CD4-positive, alpha-beta T cell treated with Interleukin-2 at 100 ng/mL for 4 hours (primary cell): ENCODE measurements at regions not wholly inside any gene's neighbourhood (a gene's known extent, or its start where the extent isn't known, plus 50 kb on each side); places are given as distances from the start of the nearest gene placed in this dataset.
"Not testable (repeated sequence)": the region's sequence is repeated elsewhere in the genome, so short reads cannot be mapped to it uniquely, and the experiment has no call there.

Source experiments
- DNase-seq: peaks from one replicate; pipeline ENCODE4 v3.0.0-alpha.2; 2020; ENCODE audit warnings: low spot score

DNA sequence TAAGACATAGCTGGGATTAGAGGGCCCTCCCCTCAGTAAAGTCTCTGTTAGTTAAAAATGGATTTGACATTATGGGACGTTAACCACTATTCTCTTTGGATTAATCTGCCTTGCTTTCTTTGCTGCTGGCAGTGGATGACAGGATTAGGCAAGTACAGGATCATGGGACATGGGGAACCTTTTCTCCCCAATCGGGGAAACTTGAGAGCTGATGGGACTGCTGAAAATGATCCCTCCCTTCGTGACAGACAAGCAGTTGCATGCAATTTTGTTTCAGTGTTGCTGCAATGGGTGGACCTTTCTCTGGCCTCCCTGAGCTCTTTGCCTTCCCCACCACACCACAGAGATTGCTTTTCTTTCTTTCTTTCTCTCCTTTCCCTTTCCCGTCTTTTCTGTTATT lies 120.2 kb upstream of the BANK1 start:
- DNase-seq = no peak

DNA sequence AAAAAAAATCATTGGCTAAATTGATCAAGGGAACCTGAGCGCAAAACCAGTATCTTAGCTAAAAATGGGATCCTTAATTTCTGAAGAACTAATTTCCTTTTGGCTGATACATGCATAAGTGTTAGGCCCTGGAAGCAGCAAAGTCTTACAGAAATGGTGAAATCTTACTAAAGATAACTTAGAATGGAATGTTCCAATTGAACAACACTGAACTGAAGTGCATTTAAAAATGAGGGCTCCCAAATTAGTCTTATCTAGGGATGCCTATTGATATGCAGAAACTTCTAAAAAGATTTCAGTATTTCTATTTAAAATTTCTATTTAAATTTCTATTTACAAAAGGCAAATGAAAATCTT lies 120.7 kb upstream of the BANK1 start:
- DNase-seq = no peak

DNA sequence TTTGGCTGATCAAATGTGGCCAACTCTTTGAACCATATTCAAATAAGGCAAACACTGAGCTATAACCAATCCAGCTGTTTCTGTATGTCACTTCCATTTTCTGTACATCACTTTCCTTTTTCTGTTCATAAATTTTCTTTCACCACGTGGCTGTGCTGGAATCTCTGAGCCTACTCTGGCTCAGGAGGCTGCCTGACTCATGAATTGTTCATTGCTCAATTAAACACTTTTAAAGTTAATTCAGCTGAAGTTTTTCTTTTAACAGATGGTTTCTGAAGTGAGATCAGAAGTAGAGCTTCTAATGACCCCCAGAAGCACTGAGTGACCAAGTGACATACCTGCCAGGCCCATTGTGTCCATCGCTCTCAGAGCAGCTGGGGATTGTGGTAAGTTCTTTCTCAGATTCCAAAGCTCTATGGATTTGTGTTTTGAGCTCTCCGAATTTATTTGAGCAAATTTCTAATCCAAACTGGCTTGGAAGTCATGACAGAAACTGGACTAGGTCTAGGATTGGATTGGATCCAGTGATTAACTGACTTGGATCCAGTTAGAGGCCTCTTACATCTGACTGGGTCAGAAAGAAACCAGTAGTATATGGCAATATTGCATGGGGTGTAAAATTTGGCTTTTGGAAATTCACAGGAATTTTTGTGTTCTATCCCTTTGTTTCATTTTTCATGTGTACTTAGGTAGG lies 121.2 kb upstream of the BANK1 start:
- DNase-seq = no peak

DNA sequence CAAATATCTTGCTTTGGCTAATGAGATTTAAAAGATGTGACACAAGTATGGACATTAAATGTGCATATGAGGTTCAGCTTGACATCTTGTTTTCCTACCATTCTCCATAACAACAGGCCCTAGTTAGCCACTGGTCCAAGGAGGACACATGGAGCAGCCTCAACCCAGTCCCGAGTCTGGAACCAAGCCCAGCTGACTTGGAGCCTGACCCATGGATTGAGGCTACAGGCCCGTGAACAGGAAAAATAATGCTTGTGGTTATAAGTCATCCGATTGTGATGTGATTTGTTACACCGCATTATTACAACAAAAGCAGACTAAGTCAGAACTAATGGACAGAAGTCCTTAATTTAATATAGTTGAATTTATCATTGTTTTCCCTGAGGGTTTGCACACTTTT lies 123.2 kb upstream of the BANK1 start:
- no peak for DNase-seq

DNA sequence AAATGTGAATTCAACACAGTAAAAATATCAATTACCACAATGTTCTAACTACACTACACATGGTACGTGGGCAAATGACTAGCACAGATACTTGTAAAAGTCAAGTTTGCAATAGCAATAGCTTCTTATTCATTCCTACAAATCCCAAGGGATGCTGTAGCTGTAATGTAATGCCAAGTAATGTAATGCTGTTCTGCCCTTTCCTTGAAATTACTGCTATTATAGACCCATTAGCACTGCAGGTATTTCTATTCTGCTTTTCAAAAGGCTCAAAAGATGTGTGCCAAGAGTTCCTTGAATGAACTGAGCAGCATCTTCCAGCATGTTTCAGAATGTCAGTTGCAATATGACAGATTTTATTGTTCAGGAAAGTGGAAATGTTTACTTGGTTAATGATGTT lies 129.9 kb upstream of the BANK1 start:
- no peak for DNase-seq

DNA sequence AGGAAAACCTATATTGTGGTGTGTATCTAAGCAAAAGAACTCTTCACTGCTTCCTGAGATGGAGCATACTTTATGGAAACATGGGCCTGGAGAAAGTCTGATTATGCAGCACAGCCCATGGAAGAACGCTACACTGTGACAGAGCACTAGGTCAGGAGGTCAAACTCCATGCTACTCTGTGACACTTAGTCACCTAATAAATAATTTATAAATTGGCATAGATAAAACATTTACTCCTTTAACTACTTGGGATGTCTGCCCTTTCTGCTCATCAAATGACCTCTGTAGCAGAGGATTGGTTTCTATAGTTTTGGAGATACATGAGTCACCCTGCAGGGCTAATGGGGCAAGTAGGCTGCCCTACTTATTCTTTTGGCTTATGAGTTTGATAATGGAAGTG lies 134.7 kb upstream of the BANK1 start:
- DNase-seq = no peak

DNA sequence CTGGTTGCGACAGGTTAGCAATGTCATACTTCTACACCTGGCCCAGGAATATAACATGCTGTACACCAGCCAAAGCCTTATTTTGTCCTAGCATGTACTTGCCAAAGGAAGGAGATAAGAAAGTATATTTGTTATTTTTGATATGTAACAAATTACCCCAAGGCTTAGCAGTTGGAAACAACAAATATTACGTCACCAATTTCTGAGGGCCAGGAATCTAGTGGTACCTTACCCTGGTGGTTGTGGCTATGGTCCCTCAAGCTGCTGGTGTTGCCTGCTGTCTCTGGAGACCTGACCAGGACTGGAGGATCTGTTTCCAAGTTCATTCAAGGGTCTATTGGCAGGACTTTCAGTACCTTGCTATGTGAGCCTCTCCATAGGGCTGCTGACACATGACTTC lies 135.5 kb upstream of the BANK1 start:
- DNase-seq = no peak

DNA sequence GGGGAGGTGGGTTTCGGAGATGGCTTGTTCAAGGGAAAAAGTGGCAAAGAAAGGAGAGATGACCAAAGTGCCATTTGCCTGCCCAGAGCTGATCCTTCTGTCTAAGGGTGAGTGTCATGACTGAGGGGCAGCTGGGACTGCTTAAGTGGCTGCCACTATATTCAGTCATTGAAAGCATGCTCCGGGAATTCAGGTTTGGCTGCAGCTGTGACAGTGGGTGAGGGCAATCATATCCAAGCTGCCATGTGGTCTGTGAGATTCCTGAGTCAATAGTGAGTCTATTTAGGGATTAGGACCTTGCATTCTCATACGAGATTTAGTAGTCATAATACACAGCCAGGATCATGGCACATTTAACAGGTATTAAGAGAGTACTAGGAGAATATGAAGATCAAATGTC lies 138.8 kb upstream of the BANK1 start:
- no peak for DNase-seq

DNA sequence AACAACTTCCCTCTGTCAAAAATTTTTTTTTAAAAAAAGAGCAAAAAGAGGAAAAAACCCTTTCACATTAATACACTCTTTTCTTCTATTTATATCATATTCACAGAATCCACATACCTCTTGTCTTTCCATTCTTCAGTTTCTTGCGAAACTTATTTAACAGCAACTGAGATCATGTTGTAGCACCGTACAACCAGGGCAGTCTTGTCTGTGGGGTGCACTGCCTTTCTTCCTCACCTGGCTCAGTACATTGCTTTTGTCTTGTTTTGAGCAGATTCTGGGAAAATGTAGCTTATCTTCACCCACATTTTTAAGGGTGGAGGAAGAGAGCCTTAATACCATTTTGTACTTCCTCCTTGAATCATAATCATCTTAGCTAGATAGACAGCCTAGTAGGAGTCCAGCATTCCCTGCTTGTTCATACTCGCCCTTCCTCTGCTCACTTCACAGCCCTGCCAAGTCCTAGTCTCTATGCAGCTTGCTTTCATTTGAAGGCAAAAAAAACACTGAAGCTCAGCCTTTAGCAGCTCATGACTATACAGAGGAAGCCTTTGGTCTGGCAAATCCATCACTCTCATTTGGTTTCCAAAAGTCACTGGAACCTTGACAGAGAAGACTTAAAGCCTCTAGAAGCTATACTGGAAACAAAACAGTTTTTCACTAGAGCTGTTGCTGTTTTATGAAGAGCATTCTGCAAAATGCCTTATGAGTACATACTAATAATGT lies 140.6 kb upstream of the BANK1 start:
- no peak for DNase-seq

DNA sequence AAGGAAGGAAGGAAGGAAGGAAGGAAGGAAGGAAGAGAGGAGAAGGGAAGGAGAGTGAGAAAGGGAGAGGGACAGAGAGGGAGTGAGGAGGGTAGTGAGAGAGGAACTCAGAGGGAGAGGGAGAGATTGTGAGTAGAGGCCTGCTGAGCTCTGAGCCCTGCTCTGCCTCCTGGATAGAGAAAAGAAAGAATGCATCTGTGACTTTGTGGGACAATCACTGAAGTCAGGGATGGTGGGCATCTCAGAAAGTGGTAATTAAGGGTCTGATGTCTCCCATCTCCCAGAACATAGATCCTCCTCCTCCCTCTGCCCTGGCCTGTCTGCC lies 142.9 kb upstream of the BANK1 start:
- DNase-seq = no peak

DNA sequence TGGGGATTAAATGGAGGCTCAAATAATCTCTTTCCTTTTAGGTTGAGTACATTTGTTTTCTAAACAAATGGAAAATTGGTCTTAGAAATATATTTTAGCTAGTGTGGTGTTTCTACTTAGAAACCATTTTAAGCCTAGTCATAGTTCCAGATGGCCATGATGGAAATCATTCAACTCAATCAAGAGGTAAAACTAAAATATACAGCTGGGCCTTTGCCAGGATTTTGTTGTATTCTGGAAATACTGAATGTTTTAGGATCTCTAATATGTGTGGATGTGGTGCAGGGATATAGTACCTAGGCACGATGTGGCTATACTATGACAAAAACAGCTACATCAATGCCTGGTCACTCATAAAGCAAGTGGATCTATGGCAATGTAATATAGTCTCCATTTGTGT lies 146.0 kb upstream of the BANK1 start:
- DNase-seq = no peak

DNA sequence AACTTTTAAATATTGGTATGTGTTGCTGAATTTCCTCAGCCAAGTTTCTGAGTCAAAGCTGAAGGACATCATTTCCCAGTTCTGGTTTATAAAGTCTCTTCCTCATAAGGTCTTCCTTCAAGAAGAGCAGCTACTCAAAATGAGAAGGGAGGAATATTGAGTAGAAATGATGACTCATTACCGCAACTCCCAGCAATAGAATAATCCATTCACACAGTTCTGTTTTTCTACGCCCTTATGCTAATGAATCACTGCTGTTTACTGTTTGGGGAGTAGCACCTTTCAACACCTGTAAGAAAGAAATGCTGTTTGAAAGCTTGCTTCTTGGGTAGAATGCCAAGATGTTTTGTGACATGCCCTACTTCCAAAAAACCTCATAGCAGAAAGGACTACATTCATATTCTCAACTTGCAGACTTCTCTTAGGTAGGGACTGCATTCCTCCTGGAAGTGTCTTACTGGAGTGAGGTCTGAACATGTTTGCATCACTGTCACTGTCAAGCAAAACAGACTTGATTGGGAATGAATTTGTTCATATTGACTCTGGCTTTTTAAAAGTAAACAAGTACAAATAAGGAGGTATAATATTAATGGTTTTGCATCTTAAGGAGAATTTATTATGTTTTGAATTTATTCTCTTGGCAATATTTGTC lies 147.2 kb upstream of the BANK1 start:
- no peak for DNase-seq

DNA sequence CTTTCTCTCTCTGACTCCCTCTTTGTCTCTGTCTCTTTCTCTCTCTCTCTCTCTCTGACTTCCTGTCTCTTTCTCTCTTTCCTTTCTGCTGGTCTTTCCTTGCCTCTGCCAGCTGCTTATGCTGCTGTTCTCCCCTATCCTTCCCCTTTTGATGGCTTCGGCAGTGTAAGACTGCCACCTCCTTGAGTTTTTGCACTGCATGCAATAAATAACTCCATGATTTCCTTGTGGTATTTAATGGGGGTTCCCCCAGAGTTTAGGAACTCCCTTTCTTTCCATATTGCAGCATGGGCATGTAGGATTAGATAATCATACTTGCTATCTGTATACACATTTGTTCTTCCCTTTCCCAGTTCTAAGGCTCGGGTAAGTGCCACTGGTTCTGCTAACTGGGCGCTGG lies 157.8 kb upstream of the BANK1 start:
- not testable (repeated sequence) for DNase-seq

DNA sequence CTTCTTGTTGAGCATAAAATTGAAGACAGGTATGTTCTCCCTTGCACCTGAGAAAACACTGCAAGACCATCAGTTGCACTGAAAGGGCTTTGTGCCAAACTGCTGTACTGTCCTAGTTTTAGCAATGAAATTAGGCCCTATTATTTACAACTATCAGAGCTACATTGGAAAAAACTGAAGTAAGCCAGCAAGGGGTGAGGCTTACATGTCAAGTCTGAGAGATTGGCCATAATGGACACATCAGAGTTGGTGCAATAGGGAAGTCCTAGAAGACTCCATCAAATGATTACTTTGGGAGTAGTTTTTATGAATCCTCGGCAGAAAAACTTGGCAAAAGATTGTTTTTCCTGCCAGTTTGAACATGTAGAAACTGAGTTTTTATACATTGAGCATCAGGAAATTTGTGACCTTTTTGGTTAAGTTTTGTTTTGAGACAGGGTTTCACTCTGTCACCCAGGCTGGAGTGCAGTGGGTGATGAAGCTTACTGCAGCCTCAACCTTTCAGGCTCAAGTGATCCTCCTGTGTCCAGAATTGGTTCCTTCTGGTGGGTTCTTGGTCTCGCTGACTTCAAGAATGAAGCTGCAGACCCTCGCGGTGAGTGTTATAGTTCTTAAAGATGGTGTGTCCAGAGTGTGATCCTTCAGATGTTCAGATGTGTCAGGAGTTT lies 160.1 kb upstream of the BANK1 start:
- no peak for DNase-seq

DNA sequence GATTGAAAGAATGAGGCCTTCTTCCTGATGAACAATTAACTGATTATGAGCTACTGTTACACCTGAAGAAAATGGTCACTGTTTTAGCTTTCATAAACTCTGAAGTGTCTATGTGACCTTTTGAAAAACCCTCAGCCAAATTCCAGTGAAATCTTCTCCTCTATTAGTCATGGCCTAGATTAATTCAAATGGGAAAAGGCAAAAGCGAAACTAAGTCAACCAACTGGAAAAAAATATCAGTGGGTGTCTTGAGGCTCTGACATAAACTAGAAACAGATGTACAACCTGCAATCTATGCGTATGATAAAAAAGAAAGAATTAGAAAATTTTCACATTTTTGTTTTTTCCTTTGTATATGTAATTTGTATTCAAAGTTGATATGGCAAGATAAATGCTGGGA lies 169.4 kb upstream of the BANK1 start:
- no peak for DNase-seq

DNA sequence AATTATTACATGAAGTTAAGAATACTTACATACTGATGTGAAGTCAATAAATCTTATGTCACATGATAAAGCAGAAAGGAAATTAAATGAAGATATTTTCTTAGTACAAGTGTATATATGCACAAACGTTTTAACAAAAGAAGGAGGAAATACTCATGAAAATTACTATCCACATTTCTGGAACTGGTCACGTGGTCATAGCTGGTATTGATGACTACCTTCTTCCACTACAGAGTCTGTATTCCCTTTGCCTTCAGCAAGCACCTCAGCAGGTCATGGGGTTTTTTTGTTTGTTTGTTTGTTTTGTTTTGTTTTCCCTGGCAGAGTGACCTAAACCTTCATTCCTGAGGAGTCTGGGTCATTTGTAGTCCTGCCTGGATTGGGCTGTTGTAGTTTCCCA lies 174.9 kb upstream of the BANK1 start:
- no peak for DNase-seq

DNA sequence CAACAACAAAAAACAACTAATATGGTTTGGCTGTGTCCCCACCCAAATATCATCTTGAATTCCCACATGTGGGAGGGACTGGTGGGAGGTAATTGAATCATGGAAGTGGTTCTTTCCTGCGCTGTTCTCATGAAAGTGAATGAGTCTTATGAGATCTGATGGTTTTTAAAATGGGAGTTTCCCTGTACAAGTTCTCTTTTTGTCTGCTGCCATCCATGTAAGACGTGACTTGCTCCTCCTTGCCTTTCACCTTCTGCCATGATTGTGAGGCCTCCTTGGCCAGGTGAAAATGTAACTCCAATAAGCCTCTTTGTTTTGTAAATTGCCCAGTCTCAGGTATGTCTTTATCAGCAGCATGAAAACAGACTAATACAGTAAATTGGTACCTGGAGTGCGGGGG lies 183.5 kb upstream of the BANK1 start:
- not testable (repeated sequence) for DNase-seq

DNA sequence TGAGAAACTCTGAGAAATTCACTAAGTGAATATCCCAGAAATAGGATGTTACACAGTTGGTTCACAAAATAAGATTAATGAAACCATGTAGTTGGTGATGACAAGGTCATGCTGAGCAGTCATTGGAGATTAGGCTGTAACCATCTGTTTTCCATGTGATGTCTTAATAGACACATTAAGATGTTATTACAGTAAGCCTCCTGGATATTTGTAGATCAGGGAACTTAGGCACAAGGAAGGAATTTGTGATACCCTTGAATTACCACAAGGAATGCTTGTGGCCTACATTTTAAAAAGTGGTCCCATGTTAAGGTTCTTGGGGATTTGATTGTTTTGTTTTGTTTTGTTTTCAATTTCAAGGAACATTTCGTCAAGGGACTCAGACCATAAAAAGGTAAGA lies 185.6 kb upstream of the BANK1 start:
- no peak for DNase-seq

DNA sequence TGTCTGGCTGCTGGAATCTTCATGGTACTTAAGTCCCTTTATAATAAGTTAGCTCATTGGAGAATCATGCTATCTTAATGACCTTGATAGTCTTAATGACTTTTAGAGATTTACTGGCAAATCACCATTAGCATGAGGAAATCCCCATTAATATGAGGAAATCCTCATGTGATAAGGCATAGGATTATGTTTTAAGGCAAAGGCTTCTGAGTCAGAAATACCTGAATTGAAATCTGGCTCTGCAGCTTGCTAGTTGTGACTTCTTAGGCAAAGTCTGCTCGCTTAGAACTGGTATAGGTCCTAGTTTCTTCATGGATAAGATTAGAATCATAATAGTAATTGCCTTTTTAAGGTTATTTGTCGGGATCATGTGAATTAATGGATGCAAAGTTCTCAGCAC lies 190.2 kb upstream of the BANK1 start:
- no peak for DNase-seq

DNA sequence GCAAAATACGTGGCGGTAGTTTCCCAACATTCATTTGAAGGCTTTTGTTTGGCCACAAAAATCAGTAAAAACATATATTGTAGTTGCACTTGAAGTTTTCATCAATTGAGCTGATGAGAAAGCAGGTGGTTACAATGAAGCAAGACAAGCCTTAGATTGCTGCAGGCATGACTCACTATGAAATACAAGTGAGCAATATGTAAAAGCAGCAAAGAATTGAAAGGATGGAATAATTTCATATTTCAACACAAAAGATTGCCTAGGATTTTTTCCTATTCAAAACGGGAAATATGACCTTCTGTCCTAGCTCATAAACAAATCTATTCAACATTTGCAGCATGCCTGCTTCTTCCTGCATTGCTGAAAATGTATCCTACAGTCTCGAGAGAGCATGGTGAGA lies 190.9 kb upstream of the BANK1 start:
- DNase-seq = no peak

DNA sequence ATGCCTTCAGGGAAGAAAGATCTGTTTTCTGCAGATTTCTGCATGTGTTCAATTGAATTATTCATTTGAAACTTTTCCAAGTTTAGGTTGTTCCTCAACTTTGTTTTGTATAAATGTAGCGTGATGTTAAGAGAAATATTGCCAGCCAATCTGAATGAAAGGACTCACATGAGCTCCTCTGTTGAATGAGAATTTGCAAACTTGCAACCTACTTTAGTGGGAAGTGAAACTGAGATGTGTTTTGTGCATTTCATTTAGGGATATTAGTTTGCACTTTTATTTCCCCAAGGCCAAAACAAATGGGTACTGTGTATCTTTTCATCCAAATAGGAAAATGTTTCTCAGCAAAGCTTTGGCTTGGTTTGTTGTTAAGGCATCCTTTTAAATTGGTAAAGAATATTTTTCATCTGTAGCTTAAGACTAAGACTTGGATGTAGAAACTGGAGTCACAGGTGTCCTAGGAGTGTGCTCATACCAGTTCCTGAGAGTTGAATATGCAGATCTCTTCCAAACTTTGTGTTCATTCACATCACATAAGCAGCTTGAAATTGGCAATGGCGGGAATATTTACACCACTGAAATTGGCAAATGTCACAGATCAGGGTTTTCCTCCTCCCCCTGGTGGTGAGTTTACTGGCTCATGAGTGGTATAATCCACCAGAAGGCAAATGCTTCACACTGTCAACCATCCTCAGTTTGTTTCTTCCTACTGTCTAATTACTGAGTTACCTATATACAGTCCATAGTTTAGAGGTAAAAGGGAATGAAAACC lies 193.6 kb upstream of the BANK1 start:
- DNase-seq = peak; percentile 53

DNA sequence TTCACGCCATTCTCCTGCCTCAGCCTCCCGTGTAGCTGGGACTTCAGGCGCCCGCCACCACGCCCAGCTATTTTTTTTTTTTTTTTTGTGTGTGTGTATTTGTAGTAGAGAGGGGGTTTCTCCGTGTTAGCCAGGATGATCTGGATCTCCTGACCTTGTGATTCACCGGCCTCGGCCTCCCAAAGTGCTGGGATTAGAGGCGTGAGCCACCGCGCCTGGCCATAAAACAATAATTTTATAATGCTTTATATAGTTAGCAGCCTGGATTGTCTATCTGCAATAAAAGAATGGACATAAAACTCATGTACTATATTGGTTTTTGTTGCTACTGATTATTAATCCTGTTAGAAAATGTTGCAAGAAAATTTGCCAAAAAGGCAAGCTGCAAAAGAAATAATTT lies 195.9 kb upstream of the BANK1 start:
- DNase-seq = no peak

DNA sequence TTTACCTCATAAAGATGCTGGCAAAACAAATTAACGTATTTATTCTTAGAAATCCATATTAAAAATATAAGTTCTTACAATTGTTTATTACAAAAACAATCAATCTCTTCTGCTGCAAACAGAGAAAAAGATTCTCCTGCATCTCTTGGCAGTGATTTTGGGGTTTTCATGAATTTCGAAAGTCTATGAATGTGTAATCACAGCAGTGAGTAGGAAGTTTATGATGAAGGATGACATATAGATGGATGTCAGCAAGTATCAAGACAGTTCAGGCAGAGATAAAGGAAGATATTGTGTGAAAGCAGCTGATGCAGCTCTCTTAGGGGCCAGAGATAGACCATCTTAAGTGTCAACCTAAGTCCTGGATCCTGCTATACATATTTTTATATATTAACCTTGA lies 196.9 kb upstream of the BANK1 start:
- DNase-seq = no peak
